ENCODE measurements at regions not wholly inside any gene's neighbourhood (a gene's known extent, or its start where the extent isn't known, plus 50 kb on each side); places are given as distances from the start of the nearest gene placed in this dataset.
"Not testable (repeated sequence)": the region's sequence is repeated elsewhere in the genome, so short reads cannot be mapped to it uniquely, and the experiment has no call there.

GRCh38 chr10:124167925-124168324 is 74.5 kb upstream of the CHST15 start:
- H3K36me3 ChIP-seq (ENCODE audit: control insufficient read depth, insufficient read depth, low read length); H3K27ac ChIP-seq (ENCODE audit: low read length); H3K27me3 ChIP-seq (ENCODE audit: control insufficient read depth, insufficient read depth, low read length); H3K4me1 ChIP-seq (ENCODE audit: control insufficient read depth, insufficient read depth, low read length); H3K9me3 ChIP-seq (ENCODE audit: control insufficient read depth, insufficient read depth, low read length); H3K4me3 ChIP-seq (ENCODE audit: low read length); DNase-seq (ENCODE audit: low read depth, low spot score): not testable (repeated sequence)
- no CpG with 5 or more reads among the region's 5 CpGs for WGBS (ENCODE audit: insufficient coverage, insufficient read length)

- no peak for DNase-seq (ENCODE audit: low read depth, low spot score)
- H3K9me3 ChIP-seq (ENCODE audit: control insufficient read depth, insufficient read depth, low read length), result no peaks in the 10 kb centered on the region
- no peak overlapping the region for H3K27ac ChIP-seq (ENCODE audit: low read length)
- no peaks in the 10 kb centered on the region for H3K27me3 ChIP-seq (ENCODE audit: control insufficient read depth, insufficient read depth, low read length)
- H3K4me3 ChIP-seq (ENCODE audit: low read length), result no peak overlapping the region
- no peaks in the 10 kb centered on the region for H3K36me3 ChIP-seq (ENCODE audit: control insufficient read depth, insufficient read depth, low read length)
- no CpG with 5 or more reads among the region's 20 CpGs for WGBS (ENCODE audit: insufficient coverage, insufficient read length)
- H3K4me1 ChIP-seq (ENCODE audit: control insufficient read depth, insufficient read depth, low read length), result no peaks in the 10 kb centered on the region; the same call in 1 of the 2 replicates
Observed at GRCh38 chr10:124166431-124167125, 73.2 kb upstream of the CHST15 start.

GRCh38 chr10:124165827-124166226 is 72.4 kb upstream of the CHST15 start:
- no peaks in the 10 kb centered on the region for H3K27me3 ChIP-seq (ENCODE audit: control insufficient read depth, insufficient read depth, low read length)
- H3K4me3 ChIP-seq (ENCODE audit: low read length), result no peak overlapping the region
- WGBS (ENCODE audit: insufficient coverage, insufficient read length), result no CpG with 5 or more reads among the region's 3 CpGs
- no peaks in the 10 kb centered on the region for H3K36me3 ChIP-seq (ENCODE audit: control insufficient read depth, insufficient read depth, low read length)
- no peaks in the 10 kb centered on the region for H3K9me3 ChIP-seq (ENCODE audit: control insufficient read depth, insufficient read depth, low read length)
- no peaks in the 10 kb centered on the region; the same call in 1 of the 2 replicates for H3K4me1 ChIP-seq (ENCODE audit: control insufficient read depth, insufficient read depth, low read length)
- H3K27ac ChIP-seq (ENCODE audit: low read length), result no peak overlapping the region
- no peak for DNase-seq (ENCODE audit: low read depth, low spot score)

- Histone ChIP-seq H3K27ac (ENCODE audit: low read length) (no peak overlapping the region), H3K4me1 (ENCODE audit: control insufficient read depth, insufficient read depth, low read length) (no peaks in the 10 kb centered on the region; the same call in 1 of the 2 replicates), H3K4me3 (ENCODE audit: low read length) (no peak overlapping the region), H3K9me3 (ENCODE audit: control insufficient read depth, insufficient read depth, low read length) (no peaks in the 10 kb centered on the region), H3K36me3 (ENCODE audit: control insufficient read depth, insufficient read depth, low read length) (no peaks in the 10 kb centered on the region), H3K27me3 (ENCODE audit: control insufficient read depth, insufficient read depth, low read length) (no peaks in the 10 kb centered on the region)
- no peak for DNase-seq (ENCODE audit: low read depth, low spot score)
- WGBS (ENCODE audit: insufficient coverage, insufficient read length), result no CpG with 5 or more reads among the region's 8 CpGs
Observed at GRCh38 chr10:124165311-124165710, 71.9 kb upstream of the CHST15 start.

GRCh38 chr10:124164264-124164663 is 70.9 kb upstream of the CHST15 start:
- Histone ChIP-seq H3K27me3 (ENCODE audit: control insufficient read depth, insufficient read depth, low read length) (no peaks in the 10 kb centered on the region), H3K27ac (ENCODE audit: low read length) (no peak overlapping the region), H3K36me3 (ENCODE audit: control insufficient read depth, insufficient read depth, low read length) (no peaks in the 10 kb centered on the region), H3K4me1 (ENCODE audit: control insufficient read depth, insufficient read depth, low read length) (peaks cover 5% of the 10 kb centered on the region), H3K9me3 (ENCODE audit: control insufficient read depth, insufficient read depth, low read length) (no peaks in the 10 kb centered on the region), H3K4me3 (ENCODE audit: low read length) (no peak overlapping the region)
- no CpG with 5 or more reads among the region's 2 CpGs for WGBS (ENCODE audit: insufficient coverage, insufficient read length)
- DNase-seq (ENCODE audit: low read depth, low spot score), result no peak

GRCh38 chr10:124162774-124163354 is 69.5 kb upstream of the CHST15 start:
- no peaks in the 10 kb centered on the region for H3K9me3 ChIP-seq (ENCODE audit: control insufficient read depth, insufficient read depth, low read length)
- H3K27me3 ChIP-seq (ENCODE audit: control insufficient read depth, insufficient read depth, low read length), result no peaks in the 10 kb centered on the region
- H3K36me3 ChIP-seq (ENCODE audit: control insufficient read depth, insufficient read depth, low read length), result no peaks in the 10 kb centered on the region
- no peak for DNase-seq (ENCODE audit: low read depth, low spot score)
- WGBS (ENCODE audit: insufficient coverage, insufficient read length), result no CpG with 5 or more reads among the region's 6 CpGs
- H3K27ac ChIP-seq (ENCODE audit: low read length), result no peak overlapping the region
- no peak overlapping the region for H3K4me3 ChIP-seq (ENCODE audit: low read length)
- H3K4me1 ChIP-seq (ENCODE audit: control insufficient read depth, insufficient read depth, low read length), result peaks cover 5% of the 10 kb centered on the region

GRCh38 chr10:124162136-124162535 is 68.7 kb upstream of the CHST15 start:
- Histone ChIP-seq H3K4me3 (ENCODE audit: low read length) (no peak overlapping the region), H3K27ac (ENCODE audit: low read length) (no peak overlapping the region), H3K9me3 (ENCODE audit: control insufficient read depth, insufficient read depth, low read length) (no peaks in the 10 kb centered on the region), H3K4me1 (ENCODE audit: control insufficient read depth, insufficient read depth, low read length) (peaks cover 5% of the 10 kb centered on the region), H3K27me3 (ENCODE audit: control insufficient read depth, insufficient read depth, low read length) (no peaks in the 10 kb centered on the region), H3K36me3 (ENCODE audit: control insufficient read depth, insufficient read depth, low read length) (no peaks in the 10 kb centered on the region)
- DNase-seq (ENCODE audit: low read depth, low spot score), result no peak
- no CpG with 5 or more reads among the region's 6 CpGs for WGBS (ENCODE audit: insufficient coverage, insufficient read length)

- DNase-seq (ENCODE audit: low read depth, low spot score), result no peak
- no CpG with 5 or more reads among the region's 5 CpGs for WGBS (ENCODE audit: insufficient coverage, insufficient read length)
- Histone ChIP-seq H3K36me3 (ENCODE audit: control insufficient read depth, insufficient read depth, low read length) (no peaks in the 10 kb centered on the region), H3K4me3 (ENCODE audit: low read length) (no peak overlapping the region), H3K27me3 (ENCODE audit: control insufficient read depth, insufficient read depth, low read length) (no peaks in the 10 kb centered on the region), H3K27ac (ENCODE audit: low read length) (no peak overlapping the region), H3K4me1 (ENCODE audit: control insufficient read depth, insufficient read depth, low read length) (peaks cover 5% of the 10 kb centered on the region), H3K9me3 (ENCODE audit: control insufficient read depth, insufficient read depth, low read length) (no peaks in the 10 kb centered on the region)
Observed at GRCh38 chr10:124161601-124162000, 68.2 kb upstream of the CHST15 start.

- DNase-seq (ENCODE audit: low read depth, low spot score), result no peak
- Histone ChIP-seq H3K27me3 (ENCODE audit: control insufficient read depth, insufficient read depth, low read length) (no peaks in the 10 kb centered on the region), H3K36me3 (ENCODE audit: control insufficient read depth, insufficient read depth, low read length) (no peaks in the 10 kb centered on the region), H3K4me1 (ENCODE audit: control insufficient read depth, insufficient read depth, low read length) (peaks cover 5% of the 10 kb centered on the region), H3K9me3 (ENCODE audit: control insufficient read depth, insufficient read depth, low read length) (no peaks in the 10 kb centered on the region), H3K27ac (ENCODE audit: low read length) (no peak overlapping the region), H3K4me3 (ENCODE audit: low read length) (no peak overlapping the region)
- no CpG with 5 or more reads among the region's 13 CpGs for WGBS (ENCODE audit: insufficient coverage, insufficient read length)
Observed at GRCh38 chr10:124160943-124161582, 67.7 kb upstream of the CHST15 start.

GRCh38 chr10:124160176-124160575 is 66.8 kb upstream of the CHST15 start:
- H3K27ac ChIP-seq (ENCODE audit: low read length), result no peak overlapping the region
- no peaks in the 10 kb centered on the region for H3K9me3 ChIP-seq (ENCODE audit: control insufficient read depth, insufficient read depth, low read length)
- H3K36me3 ChIP-seq (ENCODE audit: control insufficient read depth, insufficient read depth, low read length), result no peaks in the 10 kb centered on the region
- no peak for DNase-seq (ENCODE audit: low read depth, low spot score)
- H3K4me3 ChIP-seq (ENCODE audit: low read length), result no peak overlapping the region
- no CpG with 5 or more reads among the region's 10 CpGs for WGBS (ENCODE audit: insufficient coverage, insufficient read length)
- H3K27me3 ChIP-seq (ENCODE audit: control insufficient read depth, insufficient read depth, low read length), result no peaks in the 10 kb centered on the region
- peaks cover 5% of the 10 kb centered on the region for H3K4me1 ChIP-seq (ENCODE audit: control insufficient read depth, insufficient read depth, low read length)

Measured in iPS DF 6.9 (cell line).